ENCODE measurements at regions not wholly inside any gene's neighbourhood (a gene's known extent, or its start where the extent isn't known, plus 50 kb on each side); places are given as distances from the start of the nearest gene placed in this dataset.
"Not testable (repeated sequence)": the region's sequence is repeated elsewhere in the genome, so short reads cannot be mapped to it uniquely, and the experiment has no call there.

DNA sequence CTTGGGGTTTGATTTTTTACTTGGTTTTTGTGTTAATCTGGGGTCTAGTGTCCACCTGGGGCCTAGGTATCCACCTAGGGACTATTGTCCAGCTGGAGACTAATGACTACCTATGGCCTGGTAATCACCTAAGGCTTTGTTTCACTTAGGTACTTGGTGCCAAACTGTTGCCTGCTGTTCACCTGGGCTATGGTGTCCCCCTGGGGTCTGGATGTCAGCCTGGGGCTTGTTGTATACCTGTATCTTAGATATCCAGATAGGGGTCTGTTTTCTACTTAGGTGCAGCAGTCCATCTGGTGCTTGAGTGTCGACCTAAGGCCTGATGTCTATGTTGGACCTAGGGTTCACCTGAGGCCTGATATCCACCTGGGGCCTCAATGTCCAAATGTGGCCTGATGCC lies 193.1 kb downstream of the POTEM start:
- not testable (repeated sequence) for TF ChIP-seq CTCF (conservative IDR thresholded peaks at IDR 0.05); EZH2 (IDR thresholded peaks at IDR 0.05; ENCODE audit: low read depth)
